ENCODE measurements at regions not wholly inside any gene's neighbourhood (a gene's known extent, or its start where the extent isn't known, plus 50 kb on each side); places are given as distances from the start of the nearest gene placed in this dataset.

DNA sequence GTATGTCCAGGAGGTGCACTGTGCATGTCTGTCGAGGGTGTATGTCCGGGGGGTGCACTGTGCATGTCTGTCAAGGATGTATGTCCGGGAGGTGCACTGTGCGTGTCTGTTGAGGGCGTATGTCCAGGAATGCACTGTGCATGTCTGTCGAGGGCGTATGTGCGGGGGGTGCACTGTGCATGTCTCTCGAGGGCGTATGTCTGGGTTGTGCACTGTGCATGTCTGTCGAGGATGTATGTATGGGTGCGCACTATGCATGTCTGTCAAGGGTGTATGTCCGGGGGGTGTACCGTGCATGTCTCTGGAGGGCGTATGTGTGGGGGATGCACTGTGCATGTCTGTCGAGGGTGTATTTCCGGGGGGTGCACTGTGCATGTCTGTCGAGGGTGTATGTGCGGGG lies 249.3 kb upstream of the MYT1L start:
- ChIA-PET POLR2A (no interaction called here), CTCF (no interaction called here)
- DNase-seq (no peak), ATAC-seq (ENCODE audit: low read depth) (no peak)
- TF ChIP-seq, protein P1, sequence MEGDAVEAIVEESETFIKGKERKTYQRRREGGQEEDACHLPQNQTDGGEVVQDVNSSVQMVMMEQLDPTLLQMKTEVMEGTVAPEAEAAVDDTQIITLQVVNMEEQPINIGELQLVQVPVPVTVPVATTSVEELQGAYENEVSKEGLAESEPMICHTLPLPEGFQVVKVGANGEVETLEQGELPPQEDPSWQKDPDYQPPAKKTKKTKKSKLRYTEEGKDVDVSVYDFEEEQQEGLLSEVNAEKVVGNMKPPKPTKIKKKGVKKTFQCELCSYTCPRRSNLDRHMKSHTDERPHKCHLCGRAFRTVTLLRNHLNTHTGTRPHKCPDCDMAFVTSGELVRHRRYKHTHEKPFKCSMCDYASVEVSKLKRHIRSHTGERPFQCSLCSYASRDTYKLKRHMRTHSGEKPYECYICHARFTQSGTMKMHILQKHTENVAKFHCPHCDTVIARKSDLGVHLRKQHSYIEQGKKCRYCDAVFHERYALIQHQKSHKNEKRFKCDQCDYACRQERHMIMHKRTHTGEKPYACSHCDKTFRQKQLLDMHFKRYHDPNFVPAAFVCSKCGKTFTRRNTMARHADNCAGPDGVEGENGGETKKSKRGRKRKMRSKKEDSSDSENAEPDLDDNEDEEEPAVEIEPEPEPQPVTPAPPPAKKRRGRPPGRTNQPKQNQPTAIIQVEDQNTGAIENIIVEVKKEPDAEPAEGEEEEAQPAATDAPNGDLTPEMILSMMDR (IDR thresholded peaks at IDR 0.05) = no peak
- Mint-ChIP-seq H3K4me1 (no peaks in the 10 kb centered on the region), H3K36me3 (ENCODE audit: low read depth) (no peaks in the 10 kb centered on the region), H3K9me3 (peaks cover 7% of the 10 kb centered on the region), H3K27me3 (no peaks in the 10 kb centered on the region), H3K27ac (no peak overlapping the region), H3K4me3 (no peak overlapping the region)
- intact Hi-C loops (cut with micrococcal nuclease) = no loop called here

DNA sequence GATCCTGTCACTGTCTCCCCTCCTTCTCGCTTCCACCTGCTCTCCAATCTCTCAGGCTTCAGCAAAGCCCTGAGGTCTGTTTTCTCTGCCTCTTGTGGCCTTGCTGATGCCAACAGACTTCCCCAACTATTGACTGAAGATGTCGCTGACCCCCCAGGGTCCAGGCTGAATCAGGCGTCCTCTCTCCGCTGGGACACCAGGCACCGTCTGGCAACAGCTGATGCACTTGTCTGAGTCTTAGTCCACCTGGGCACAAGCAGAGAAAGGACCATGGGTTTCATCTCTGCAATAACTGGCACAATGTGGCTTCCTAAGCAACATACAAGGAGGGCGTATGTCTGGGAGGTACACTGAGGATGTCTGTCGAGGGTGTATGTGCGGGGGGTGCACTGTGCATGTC lies 248.7 kb upstream of the MYT1L start:
- Mint-ChIP-seq H3K27me3 (no peaks in the 10 kb centered on the region), H3K9me3 (peaks cover 7% of the 10 kb centered on the region), H3K4me3 (no peak overlapping the region), H3K36me3 (ENCODE audit: low read depth) (no peaks in the 10 kb centered on the region), H3K4me1 (no peaks in the 10 kb centered on the region), H3K27ac (no peak overlapping the region)
- TF ChIP-seq, protein P1 (IDR thresholded peaks at IDR 0.05) = no peak
- ChIA-PET CTCF (no interaction called here), POLR2A (no interaction called here)
- intact Hi-C loops (cut with micrococcal nuclease) = no loop called here
- ATAC-seq (ENCODE audit: low read depth) (no peak), DNase-seq (no peak)

- ATAC-seq (ENCODE audit: low read depth) (no peak), DNase-seq (no peak)
- TF ChIP-seq, protein P1 (IDR thresholded peaks at IDR 0.05) = no peak
- Mint-ChIP-seq H3K9me3 (no peaks in the 10 kb centered on the region), H3K27me3 (no peaks in the 10 kb centered on the region), H3K27ac (no peak overlapping the region), H3K4me1 (no peaks in the 10 kb centered on the region), H3K4me3 (no peak overlapping the region), H3K36me3 (ENCODE audit: low read depth) (no peaks in the 10 kb centered on the region)
- intact Hi-C loops (cut with micrococcal nuclease) = no loop called here
- ChIA-PET POLR2A (no interaction called here), CTCF (no interaction called here)
These were observed 246.3 kb upstream of the MYT1L start for GRCh38 chr2:2577407-2577831.

- Mint-ChIP-seq H3K4me3 (no peak overlapping the region), H3K9me3 (no peaks in the 10 kb centered on the region), H3K36me3 (ENCODE audit: low read depth) (no peaks in the 10 kb centered on the region), H3K4me1 (no peaks in the 10 kb centered on the region), H3K27me3 (no peaks in the 10 kb centered on the region), H3K27ac (no peak overlapping the region)
- intact Hi-C loops (cut with micrococcal nuclease) = no loop called here
- CTCF ChIA-PET = no interaction called here
- POLR2A ChIA-PET = no interaction called here
- TF ChIP-seq, protein P1 (IDR thresholded peaks at IDR 0.05) = no peak
- DNase-seq = no peak
- ATAC-seq (ENCODE audit: low read depth) = no peak
These were observed 244.9 kb upstream of the MYT1L start for GRCh38 chr2:2575870-2576386.

GRCh38 chr2:2575181-2575577 lies 244.1 kb upstream of the MYT1L start:
- H3K36me3 Mint-ChIP-seq (ENCODE audit: low read depth) = no peaks in the 10 kb centered on the region
- CTCF ChIA-PET = no interaction called here
- no peaks in the 10 kb centered on the region for H3K9me3 Mint-ChIP-seq
- intact Hi-C loops (cut with micrococcal nuclease) = no loop called here
- no peak overlapping the region for H3K4me3 Mint-ChIP-seq
- TF ChIP-seq, protein P1 (IDR thresholded peaks at IDR 0.05) = no peak
- no peak overlapping the region for H3K27ac Mint-ChIP-seq
- no peak for DNase-seq
- POLR2A ChIA-PET = interaction anchor here (0.5 kb wide), 1 partner anchor 61 kb away, joined by 4 read pairs; no protein-coding TSS in a partner anchor
- H3K4me1 Mint-ChIP-seq = no peaks in the 10 kb centered on the region
- no peaks in the 10 kb centered on the region for H3K27me3 Mint-ChIP-seq
- ATAC-seq (ENCODE audit: low read depth) = no peak
